WTC11 (cell line): ENCODE measurements at regions not wholly inside any gene's neighbourhood (a gene's known extent, or its start where the extent isn't known, plus 50 kb on each side); places are given as distances from the start of the nearest gene placed in this dataset.
"Not testable (repeated sequence)": the region's sequence is repeated elsewhere in the genome, so short reads cannot be mapped to it uniquely, and the experiment has no call there.

Experiments
- CTCF ChIP-seq: fragments of 200-600 bp; IDR thresholded peaks from 2 replicates; pipeline ENCODE4 v1.8.0; 2022; ENCODE audit warnings: antibody characterized with exemption
- E2F1 ChIP-seq: sonication (generic); formaldehyde crosslinking; IDR thresholded peaks from 2 replicates; pipeline ENCODE4 v1.8.0; 2022; ENCODE audit warnings: mild to moderate bottlenecking, missing genetic modification reagents
- OVOL2 ChIP-seq: fragments of 250-450 bp; sonication (Bioruptor Pico); IDR thresholded peaks from 2 replicates; pipeline ENCODE4 v1.9.0; 2021; ENCODE audit warnings: mild to moderate bottlenecking, borderline replicate concordance
- SP1 ChIP-seq: sonication (generic); formaldehyde crosslinking; conservative IDR thresholded peaks from 2 replicates; pipeline ENCODE4 v1.8.1; 2022; ENCODE audit warnings: missing genetic modification reagents
- USF1 ChIP-seq: sonication (generic); formaldehyde crosslinking; IDR thresholded peaks from 2 replicates; pipeline ENCODE4 v1.8.0; 2022; ENCODE audit warnings: mild to moderate bottlenecking, missing genetic modification reagents
- TF ChIP-seq, protein P1 (sequence below): sonication (generic); formaldehyde crosslinking; IDR thresholded peaks from 2 replicates; pipeline ENCODE4 v1.8.0; 2022; ENCODE audit warnings: mild to moderate bottlenecking, missing genetic modification reagents

GRCh38 chr10:46816126-46816525 is 95.1 kb upstream of the PTPN20 start:
- TF ChIP-seq SP1; E2F1 (CRISPR knock-in tag); CTCF; USF1 (CRISPR knock-in tag); OVOL2: not testable (repeated sequence)
- TF ChIP-seq, protein P1, sequence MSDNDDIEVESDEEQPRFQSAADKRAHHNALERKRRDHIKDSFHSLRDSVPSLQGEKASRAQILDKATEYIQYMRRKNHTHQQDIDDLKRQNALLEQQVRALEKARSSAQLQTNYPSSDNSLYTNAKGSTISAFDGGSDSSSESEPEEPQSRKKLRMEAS (CRISPR knock-in tag): not testable (repeated sequence)
